MG63 (cell line): ENCODE measurements at regions not wholly inside any gene's neighbourhood (a gene's known extent, or its start where the extent isn't known, plus 50 kb on each side); places are given as distances from the start of the nearest gene placed in this dataset.

Experiments used
- DNase-seq: peaks from one replicate; pipeline ENCODE4 v3.0.0-alpha.2; 2020
- H3K27me3 ChIP-seq: fragments of 250-450 bp; sonication (Bioruptor Pico); 2 replicates; pipeline ENCODE4 v1.5.1; 2020; ENCODE audit warnings: mild to moderate bottlenecking, moderate library complexity
- H3K36me3 ChIP-seq: fragments of 250-450 bp; sonication (Bioruptor Pico); 2 replicates; pipeline ENCODE4 v1.5.1; 2020; ENCODE audit warnings: mild to moderate bottlenecking, moderate library complexity
- H3K4me3 ChIP-seq: fragments of 250-450 bp; sonication (Bioruptor Pico); 2 replicates; pipeline ENCODE4 v1.5.1; 2020; ENCODE audit warnings: mild to moderate bottlenecking, moderate library complexity
- H3K9me3 ChIP-seq: fragments of 250-450 bp; sonication (Bioruptor Pico); 2 replicates; pipeline ENCODE4 v1.5.1; 2020; ENCODE audit warnings: mild to moderate bottlenecking, moderate library complexity

- H3K4me3 ChIP-seq: no peak overlapping the region
- DNase-seq: no peak
- no peaks in the 10 kb centered on the region for H3K36me3 ChIP-seq
- no peaks in the 10 kb centered on the region for H3K27me3 ChIP-seq
- no peaks in the 10 kb centered on the region for H3K9me3 ChIP-seq
Measured at GRCh38 chr10:128367807-128368206, 241.6 kb upstream of the MKI67 start.

- Histone ChIP-seq H3K4me3 (no peak overlapping the region), H3K36me3 (no peaks in the 10 kb centered on the region), H3K27me3 (no peaks in the 10 kb centered on the region), H3K9me3 (no peaks in the 10 kb centered on the region)
- DNase-seq: no peak
Measured at GRCh38 chr10:128369101-128369650, 243.0 kb upstream of the MKI67 start.

DNA sequence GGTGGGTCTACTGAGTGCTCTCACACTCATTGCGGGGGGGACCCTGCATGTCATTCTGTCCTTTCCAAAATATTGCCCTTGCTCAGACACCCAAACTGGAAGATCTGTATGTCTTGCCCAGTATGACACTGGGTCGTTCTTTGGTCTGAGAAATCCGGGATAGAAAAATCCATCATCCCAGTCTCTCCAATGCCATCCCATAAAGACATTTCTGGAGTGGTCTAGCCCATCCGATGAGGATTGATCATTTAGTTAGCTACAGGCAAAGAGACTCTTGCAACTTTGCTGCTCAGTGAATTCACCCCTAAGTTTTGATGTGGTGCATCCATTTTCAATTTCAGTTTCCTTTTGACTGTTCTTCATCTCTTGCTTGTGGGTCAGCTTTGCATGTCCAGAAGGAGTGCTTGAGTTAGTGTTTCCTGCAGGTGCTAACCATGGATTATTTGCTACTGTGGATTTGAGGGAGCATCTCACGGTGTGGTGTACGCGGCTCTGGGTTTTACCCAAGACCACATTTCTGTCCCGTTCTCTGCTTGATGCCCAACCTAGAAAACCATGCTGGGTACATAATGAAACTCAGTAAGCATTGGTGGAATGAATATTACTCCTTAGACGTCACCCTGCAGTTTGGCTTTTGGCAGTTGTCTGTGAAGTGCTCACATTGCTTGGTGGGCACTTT is 247.0 kb upstream of the MKI67 start:
- Histone ChIP-seq H3K4me3 (no peak overlapping the region), H3K9me3 (no peaks in the 10 kb centered on the region), H3K27me3 (no peaks in the 10 kb centered on the region), H3K36me3 (no peaks in the 10 kb centered on the region)
- DNase-seq: no peak

DNA sequence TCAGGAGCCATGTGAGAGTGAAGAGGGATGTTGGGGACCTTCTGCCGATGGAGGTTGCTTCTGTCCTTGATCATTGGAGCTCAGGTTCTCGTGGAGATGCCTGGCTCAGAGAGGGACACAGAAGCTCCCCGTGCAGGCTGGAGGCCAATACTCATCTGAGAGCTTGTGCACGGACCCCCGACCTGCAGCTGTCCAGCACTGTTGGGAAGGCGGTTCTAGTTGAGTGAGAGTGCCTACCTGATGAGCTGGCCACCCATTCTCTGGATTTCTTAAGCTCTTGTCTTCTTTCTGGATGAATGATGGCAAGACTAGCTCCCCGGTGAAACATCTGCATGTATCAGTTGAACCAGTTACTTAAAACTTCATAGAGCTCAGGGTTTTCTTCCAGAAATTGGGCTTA is 247.6 kb upstream of the MKI67 start:
- Histone ChIP-seq H3K27me3 (no peaks in the 10 kb centered on the region), H3K36me3 (no peaks in the 10 kb centered on the region), H3K9me3 (no peaks in the 10 kb centered on the region), H3K4me3 (no peak overlapping the region)
- no peak for DNase-seq

- Histone ChIP-seq H3K4me3 (no peak overlapping the region), H3K27me3 (no peaks in the 10 kb centered on the region), H3K36me3 (no peaks in the 10 kb centered on the region), H3K9me3 (no peaks in the 10 kb centered on the region)
- no peak for DNase-seq
Measured at GRCh38 chr10:128375171-128375570, 248.9 kb upstream of the MKI67 start.

GRCh38 chr10:128377364-128377987 is 251.3 kb upstream of the MKI67 start:
- DNase-seq: no peak
- no peaks in the 10 kb centered on the region for H3K36me3 ChIP-seq
- H3K4me3 ChIP-seq: no peak overlapping the region
- no peaks in the 10 kb centered on the region for H3K27me3 ChIP-seq
- H3K9me3 ChIP-seq: no peaks in the 10 kb centered on the region

DNA sequence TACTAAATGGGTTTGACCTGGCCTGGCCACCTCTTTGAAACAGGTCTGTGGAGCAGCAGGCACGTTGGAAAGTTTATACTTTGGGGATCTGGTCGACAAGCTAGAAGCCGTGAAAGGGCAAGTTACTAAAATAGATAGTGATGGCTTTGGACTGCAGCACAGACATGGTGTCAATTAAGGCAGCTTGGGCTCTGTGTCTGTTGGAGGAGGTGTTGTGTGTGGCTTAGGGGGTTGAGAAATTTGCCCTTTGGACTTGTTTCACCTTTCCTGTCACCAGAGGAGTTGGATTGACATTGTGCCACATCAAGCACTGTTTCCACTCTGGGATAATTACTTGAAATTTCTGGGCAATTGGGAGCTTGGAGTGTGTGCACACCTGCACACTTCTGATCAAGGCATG is 251.8 kb upstream of the MKI67 start:
- Histone ChIP-seq H3K4me3 (no peak overlapping the region), H3K36me3 (no peaks in the 10 kb centered on the region), H3K9me3 (no peaks in the 10 kb centered on the region), H3K27me3 (no peaks in the 10 kb centered on the region)
- no peak for DNase-seq

DNA sequence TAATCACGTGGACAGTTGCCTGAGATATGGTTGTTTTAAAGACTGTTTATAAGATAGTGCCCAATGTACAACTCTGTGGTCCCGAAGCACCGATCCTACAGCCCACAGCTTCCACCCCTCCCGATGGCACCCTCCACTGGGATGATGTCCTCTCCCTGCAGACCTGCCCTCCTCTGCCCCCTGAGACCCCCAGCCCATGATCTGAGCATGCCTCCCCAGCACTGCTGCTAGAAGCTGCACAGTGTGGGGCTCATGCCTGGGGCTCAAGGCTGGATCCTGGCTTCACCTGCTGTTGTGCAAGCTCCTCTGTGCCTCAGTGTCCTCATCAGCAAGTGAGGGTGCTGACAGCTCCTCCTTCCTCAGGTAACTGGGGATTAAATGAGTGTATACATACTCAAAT is 254.7 kb upstream of the MKI67 start:
- Histone ChIP-seq H3K9me3 (no peaks in the 10 kb centered on the region), H3K4me3 (no peak overlapping the region), H3K27me3 (no peaks in the 10 kb centered on the region), H3K36me3 (no peaks in the 10 kb centered on the region)
- DNase-seq: no peak

GRCh38 chr10:128382225-128382624 is 256.0 kb upstream of the MKI67 start:
- Histone ChIP-seq H3K27me3 (no peaks in the 10 kb centered on the region), H3K36me3 (no peaks in the 10 kb centered on the region), H3K9me3 (no peaks in the 10 kb centered on the region), H3K4me3 (no peak overlapping the region)
- no peak for DNase-seq

GRCh38 chr10:128384831-128385230 is 258.6 kb upstream of the MKI67 start:
- H3K9me3 ChIP-seq: no peaks in the 10 kb centered on the region
- no peak overlapping the region for H3K4me3 ChIP-seq
- no peaks in the 10 kb centered on the region for H3K27me3 ChIP-seq
- H3K36me3 ChIP-seq: no peaks in the 10 kb centered on the region
- DNase-seq: no peak

DNA sequence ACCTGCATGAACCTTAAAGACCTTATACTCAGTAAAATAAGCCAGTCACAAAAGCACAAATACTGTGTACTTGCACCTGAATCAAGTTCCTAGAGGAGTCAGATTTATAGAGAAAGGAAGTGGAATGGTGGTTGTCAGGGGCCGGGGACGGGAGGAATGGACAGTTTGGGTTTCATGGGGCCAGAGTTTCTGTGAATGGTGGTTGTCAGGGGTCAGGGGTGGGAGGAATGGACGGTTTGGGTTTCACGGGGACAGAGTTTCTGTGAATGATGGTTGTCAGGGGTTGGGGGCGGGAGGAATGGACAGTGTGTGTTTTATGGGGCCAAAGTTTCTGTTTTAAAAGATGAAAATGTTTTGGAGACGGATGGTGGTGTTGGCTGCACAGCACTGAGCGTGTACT is 260.0 kb upstream of the MKI67 start:
- no peak for DNase-seq
- H3K36me3 ChIP-seq: no peaks in the 10 kb centered on the region
- H3K9me3 ChIP-seq: no peaks in the 10 kb centered on the region
- no peaks in the 10 kb centered on the region for H3K27me3 ChIP-seq
- H3K4me3 ChIP-seq: no peak overlapping the region

DNA sequence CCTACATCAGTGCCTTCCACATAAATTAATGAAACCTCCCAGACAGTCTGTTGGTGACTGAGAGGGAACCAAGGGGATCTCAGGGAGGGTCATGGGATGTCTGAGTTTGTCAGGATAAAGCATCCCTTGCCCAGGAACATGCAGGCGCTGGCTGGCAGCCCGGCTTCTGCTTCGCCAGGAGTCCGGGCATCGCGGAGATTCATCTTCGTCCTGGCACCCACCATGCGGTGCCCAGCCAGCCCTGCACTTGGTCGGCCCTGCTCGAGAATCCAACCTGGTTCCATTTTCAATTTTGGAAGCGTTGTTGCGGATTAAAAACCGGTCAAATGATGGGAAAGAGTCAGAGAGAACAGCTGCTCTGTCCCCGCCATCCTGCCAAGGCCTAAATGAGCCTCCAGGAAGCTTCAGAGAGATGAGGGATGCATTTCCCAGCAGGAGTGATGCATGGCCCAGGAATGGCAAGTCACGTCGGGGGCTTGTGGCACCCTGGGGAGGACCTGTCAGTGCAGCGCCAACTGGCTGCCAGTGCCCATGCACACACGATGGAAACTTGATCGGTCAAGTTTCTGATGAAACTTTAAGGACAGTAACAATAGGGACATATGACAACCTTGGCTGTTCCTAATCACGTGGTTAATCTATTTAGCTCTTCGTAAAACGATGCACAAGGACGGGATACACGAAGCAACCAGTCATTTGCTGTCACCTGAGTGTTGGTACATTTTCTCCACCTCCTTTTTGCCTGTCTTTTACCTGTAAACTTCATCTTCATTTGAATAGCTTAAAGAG is 260.8 kb upstream of the MKI67 start:
- H3K36me3 ChIP-seq: no peaks in the 10 kb centered on the region

DNA sequence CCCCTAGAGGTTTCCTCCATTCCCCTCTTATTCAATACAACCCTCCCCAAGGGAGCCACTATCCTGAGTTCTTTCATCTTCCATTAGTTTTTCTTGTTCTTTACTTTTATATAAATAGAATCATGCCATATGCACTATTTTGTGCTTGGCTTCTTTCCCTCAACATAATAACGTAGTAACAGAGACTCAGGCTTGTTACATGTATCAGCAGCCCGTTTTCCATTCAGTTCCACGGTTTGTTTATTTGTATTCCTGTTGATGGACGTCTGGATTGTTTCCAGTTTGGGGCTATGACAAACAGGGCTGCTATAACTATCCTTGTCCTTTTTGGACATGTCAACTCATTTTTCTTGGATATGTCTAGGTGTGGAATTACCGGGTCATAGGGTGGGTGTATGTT is 264.4 kb upstream of the MKI67 start:
- H3K27me3 ChIP-seq: no peaks in the 10 kb centered on the region
- no peaks in the 10 kb centered on the region for H3K9me3 ChIP-seq
- H3K36me3 ChIP-seq: no peaks in the 10 kb centered on the region
- no peak overlapping the region for H3K4me3 ChIP-seq
- DNase-seq: no peak

More for the DNA sequence above, 260.8 kb upstream of the MKI67 start:
- H3K9me3 ChIP-seq: no peaks in the 10 kb centered on the region
- H3K27me3 ChIP-seq: no peaks in the 10 kb centered on the region
- no peak for DNase-seq
- no peak overlapping the region for H3K4me3 ChIP-seq

DNA sequence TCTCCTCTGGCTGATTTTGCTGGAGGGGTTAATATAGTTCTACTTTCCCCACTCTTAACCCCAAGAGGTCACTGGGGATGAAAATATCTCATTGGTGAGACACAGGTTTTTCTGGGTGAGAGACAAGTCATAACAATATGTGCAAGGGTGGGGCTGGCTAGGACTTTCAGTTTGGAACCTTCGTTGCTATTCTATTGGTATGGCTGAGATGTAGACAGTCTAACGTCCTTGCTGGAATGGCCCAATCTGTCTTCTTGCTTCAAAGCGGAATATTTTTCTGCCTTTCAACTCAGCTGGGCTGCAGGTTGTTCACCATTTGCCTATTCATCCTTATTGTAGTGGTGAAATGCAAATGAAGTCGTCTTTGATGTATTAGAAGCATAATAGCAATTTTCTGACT is 267.3 kb upstream of the MKI67 start:
- Histone ChIP-seq H3K9me3 (no peaks in the 10 kb centered on the region), H3K4me3 (no peak overlapping the region), H3K36me3 (no peaks in the 10 kb centered on the region), H3K27me3 (no peaks in the 10 kb centered on the region)
- no peak for DNase-seq

DNA sequence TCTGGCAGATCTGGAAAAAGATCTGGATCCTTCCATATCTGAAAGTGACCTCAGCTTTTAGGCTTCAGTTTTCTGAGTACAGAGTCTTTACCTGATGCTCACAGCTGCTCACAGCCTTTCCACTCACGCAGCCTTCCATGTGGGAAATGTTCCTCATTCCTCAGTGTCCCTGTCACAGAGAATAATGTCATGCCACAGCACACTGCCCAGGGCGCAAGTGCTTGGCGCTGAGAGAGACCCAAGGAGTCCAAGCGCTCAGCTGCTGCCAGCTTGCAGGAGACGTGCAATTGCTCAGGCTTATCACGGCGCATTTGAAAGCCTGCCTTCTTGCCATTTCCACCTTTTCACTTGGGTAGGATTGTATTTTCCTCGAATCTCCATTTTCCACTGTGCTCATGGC is 271.9 kb upstream of the MKI67 start:
- no peak overlapping the region for H3K4me3 ChIP-seq
- no peaks in the 10 kb centered on the region for H3K36me3 ChIP-seq
- no peak for DNase-seq
- H3K27me3 ChIP-seq: no peaks in the 10 kb centered on the region
- H3K9me3 ChIP-seq: no peaks in the 10 kb centered on the region

GRCh38 chr10:128398999-128399398 is 272.8 kb upstream of the MKI67 start:
- no peaks in the 10 kb centered on the region for H3K27me3 ChIP-seq
- no peaks in the 10 kb centered on the region for H3K36me3 ChIP-seq
- no peaks in the 10 kb centered on the region for H3K9me3 ChIP-seq
- no peak overlapping the region for H3K4me3 ChIP-seq
- no peak for DNase-seq

DNA sequence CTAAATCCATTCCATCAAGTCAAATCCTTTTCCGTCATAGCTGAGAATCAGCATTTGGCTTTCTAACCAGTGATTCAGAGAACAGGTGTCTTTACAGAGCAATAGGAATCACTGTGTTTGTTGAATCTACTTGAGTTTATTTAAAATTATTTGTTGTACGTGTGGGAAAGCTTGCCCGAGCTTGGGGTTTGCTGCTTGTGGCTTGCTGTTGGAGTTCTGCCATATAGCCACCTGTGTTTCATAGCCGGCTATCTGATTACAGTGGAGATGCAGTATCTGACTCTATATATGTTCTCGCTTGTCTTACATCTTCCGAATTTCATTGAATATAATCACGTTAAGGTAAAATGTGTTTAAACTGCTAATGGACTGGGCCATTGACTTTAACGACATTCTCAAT is 274.3 kb upstream of the MKI67 start:
- Histone ChIP-seq H3K9me3 (no peaks in the 10 kb centered on the region), H3K36me3 (no peaks in the 10 kb centered on the region), H3K27me3 (no peaks in the 10 kb centered on the region), H3K4me3 (no peak overlapping the region)
- DNase-seq: no peak
